GM12878 (cell line): ENCODE measurements at regions not wholly inside any gene's neighbourhood (a gene's known extent, or its start where the extent isn't known, plus 50 kb on each side); places are given as distances from the start of the nearest gene placed in this dataset.
A peak's percentile ranks its signal among the peaks of the same experiment; 100 is the strongest.

Experiments
- CBX5 ChIP-seq: sonication (generic); IDR thresholded peaks from 2 replicates; pipeline ENCODE4 v1.6.1; 2016; ENCODE audit warnings: low read depth, moderate library complexity, mild to moderate bottlenecking, inconsistent platforms
- CEBPZ ChIP-seq: fragments of 150-350 bp; IDR thresholded peaks from 2 replicates; pipeline ENCODE4 v1.6.1; 2016; ENCODE audit warnings: low read depth, low read length
- CUX1 ChIP-seq: IDR thresholded peaks from 2 replicates; pipeline ENCODE4 v1.6.1; 2012; ENCODE audit warnings: improper control_type of control experiment, low read depth, low read length; ENCODE audit not compliant: insufficient replicate concordance
- EGR1 ChIP-seq, 2 experiments: IDR thresholded peaks; 1 replicate in 1 of 2; 2 replicates in 1 of 2; pipeline ENCODE4 v1.6.1; 2011 to 2012; ENCODE audit warnings: low read depth in 2 of 2, low read length in 2 of 2, borderline replicate concordance in 1 of 2, mild to moderate bottlenecking in 1 of 2, moderate library complexity in 1 of 2
- FOXM1 ChIP-seq: IDR thresholded peaks from 2 replicates; pipeline ENCODE4 v1.6.1; 2012; ENCODE audit warnings: low read depth, mild to moderate bottlenecking, inconsistent platforms, low read length, moderate library complexity
- IKZF2 ChIP-seq, 2 experiments: fragments of 450-650 bp; IDR thresholded peaks; 2 replicates each; pipeline ENCODE4 v1.6.1; 2017; ENCODE audit warnings: mild to moderate bottlenecking in 2 of 2, moderate library complexity in 2 of 2
- NFYB ChIP-seq: IDR thresholded peaks from 2 replicates; pipeline ENCODE4 v1.6.1; 2011; ENCODE audit warnings: low read depth, mild to moderate bottlenecking, low read length, improper control_type of control experiment, moderate library complexity; ENCODE audit not compliant: insufficient read depth
- PML ChIP-seq: IDR thresholded peaks from 2 replicates; pipeline ENCODE4 v1.6.1; 2012; ENCODE audit warnings: low read length, inconsistent platforms
- SIX5 ChIP-seq: IDR thresholded peaks from 2 replicates; pipeline ENCODE4 v1.6.1; 2011; ENCODE audit warnings: mild to moderate bottlenecking, low read depth, low read length, moderate library complexity; ENCODE audit not compliant: severe bottlenecking
- SMAD5 ChIP-seq: IDR thresholded peaks from 2 replicates; pipeline ENCODE4 v1.6.1; 2016; ENCODE audit warnings: antibody characterized with exemption, low read depth
- TARDBP ChIP-seq: IDR thresholded peaks from 2 replicates; pipeline ENCODE4 v1.6.1; 2016; ENCODE audit warnings: borderline replicate concordance
- ZNF217 ChIP-seq: fragments of 450-650 bp; IDR thresholded peaks from 2 replicates; pipeline ENCODE4 v1.6.1; 2017; ENCODE audit warnings: antibody characterized with exemption, mild to moderate bottlenecking
- TF ChIP-seq, protein P1 (sequence below): fragments of 450-650 bp; IDR thresholded peaks from 2 replicates; pipeline ENCODE4 v1.6.1; 2017; ENCODE audit warnings: mild to moderate bottlenecking, moderate library complexity
- TF ChIP-seq, protein P2 (sequence below): fragments of 450-650 bp; conservative IDR thresholded peaks from 2 replicates; pipeline ENCODE4 v1.6.1; 2017; ENCODE audit warnings: mild to moderate bottlenecking, moderate library complexity

DNA sequence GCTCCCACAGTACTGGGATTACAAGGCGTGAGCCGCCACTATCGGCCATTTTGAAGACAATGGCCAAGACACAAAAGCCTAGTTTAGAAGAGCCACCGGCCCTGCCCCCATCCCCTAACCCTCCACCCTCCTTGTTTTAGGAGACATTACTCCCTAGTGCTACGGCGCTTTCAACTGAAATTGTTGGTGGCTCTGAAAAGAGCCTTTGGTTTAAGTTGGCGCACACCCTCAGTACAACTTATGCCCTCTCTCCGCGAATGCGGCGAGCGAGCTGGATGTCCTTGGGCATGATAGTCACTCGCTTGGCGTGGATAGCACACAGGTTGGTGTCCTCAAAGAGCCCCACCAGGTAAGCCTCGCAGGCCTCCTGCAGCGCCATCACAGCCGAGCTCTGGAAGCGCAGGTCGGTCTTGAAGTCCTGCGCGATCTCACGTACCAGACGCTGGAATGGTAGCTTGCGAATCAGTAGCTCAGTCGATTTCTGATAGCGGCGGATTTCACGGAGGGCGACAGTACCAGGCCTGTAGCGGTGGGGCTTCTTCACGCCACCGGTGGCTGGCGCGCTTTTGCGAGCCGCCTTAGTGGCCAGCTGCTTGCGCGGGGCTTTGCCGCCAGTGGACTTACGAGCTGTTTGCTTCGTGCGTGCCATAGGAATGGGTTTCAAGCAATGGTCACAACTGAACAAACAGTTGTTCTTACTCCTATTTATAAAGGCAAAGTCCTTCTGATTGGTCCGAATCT lies 114.9 kb upstream of the BTN3A2 start (continued):
- TF ChIP-seq CEBPZ = no peak
- peak; percentile 56; the same call in 1 of the 2 replicates for TF ChIP-seq TARDBP
- peak; percentile 57; the same call in 1 of the 2 replicates for TF ChIP-seq FOXM1
- peak; percentile 40 to 43; a peak in 2 of 3 replicates for TF ChIP-seq EGR1 (IDR thresholded peaks at IDR 0.05; ENCODE audit: borderline replicate concordance in 1 of 2, low read depth in 2 of 2, low read length in 2 of 2)
- TF ChIP-seq, protein P1, sequence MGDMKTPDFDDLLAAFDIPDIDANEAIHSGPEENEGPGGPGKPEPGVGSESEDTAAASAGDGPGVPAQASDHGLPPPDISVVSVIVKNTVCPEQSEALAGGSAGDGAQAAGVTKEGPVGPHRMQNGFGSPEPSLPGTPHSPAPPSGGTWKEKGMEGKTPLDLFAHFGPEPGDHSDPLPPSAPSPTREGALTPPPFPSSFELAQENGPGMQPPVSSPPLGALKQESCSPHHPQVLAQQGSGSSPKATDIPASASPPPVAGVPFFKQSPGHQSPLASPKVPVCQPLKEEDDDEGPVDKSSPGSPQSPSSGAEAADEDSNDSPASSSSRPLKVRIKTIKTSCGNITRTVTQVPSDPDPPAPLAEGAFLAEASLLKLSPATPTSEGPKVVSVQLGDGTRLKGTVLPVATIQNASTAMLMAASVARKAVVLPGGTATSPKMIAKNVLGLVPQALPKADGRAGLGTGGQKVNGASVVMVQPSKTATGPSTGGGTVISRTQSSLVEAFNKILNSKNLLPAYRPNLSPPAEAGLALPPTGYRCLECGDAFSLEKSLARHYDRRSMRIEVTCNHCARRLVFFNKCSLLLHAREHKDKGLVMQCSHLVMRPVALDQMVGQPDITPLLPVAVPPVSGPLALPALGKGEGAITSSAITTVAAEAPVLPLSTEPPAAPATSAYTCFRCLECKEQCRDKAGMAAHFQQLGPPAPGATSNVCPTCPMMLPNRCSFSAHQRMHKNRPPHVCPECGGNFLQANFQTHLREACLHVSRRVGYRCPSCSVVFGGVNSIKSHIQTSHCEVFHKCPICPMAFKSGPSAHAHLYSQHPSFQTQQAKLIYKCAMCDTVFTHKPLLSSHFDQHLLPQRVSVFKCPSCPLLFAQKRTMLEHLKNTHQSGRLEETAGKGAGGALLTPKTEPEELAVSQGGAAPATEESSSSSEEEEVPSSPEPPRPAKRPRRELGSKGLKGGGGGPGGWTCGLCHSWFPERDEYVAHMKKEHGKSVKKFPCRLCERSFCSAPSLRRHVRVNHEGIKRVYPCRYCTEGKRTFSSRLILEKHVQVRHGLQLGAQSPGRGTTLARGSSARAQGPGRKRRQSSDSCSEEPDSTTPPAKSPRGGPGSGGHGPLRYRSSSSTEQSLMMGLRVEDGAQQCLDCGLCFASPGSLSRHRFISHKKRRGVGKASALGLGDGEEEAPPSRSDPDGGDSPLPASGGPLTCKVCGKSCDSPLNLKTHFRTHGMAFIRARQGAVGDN = peak; percentile 29
- TF ChIP-seq NFYB = no peak
- no peak for TF ChIP-seq CUX1
- peak; percentile 95 for TF ChIP-seq PML
- TF ChIP-seq SIX5 = no peak
- TF ChIP-seq ZNF217 = no peak
- TF ChIP-seq IKZF2 (IDR thresholded peaks at IDR 0.05) = peak; percentile 5 to 58; a peak in 1 of 4 replicates
- TF ChIP-seq, protein P2, sequence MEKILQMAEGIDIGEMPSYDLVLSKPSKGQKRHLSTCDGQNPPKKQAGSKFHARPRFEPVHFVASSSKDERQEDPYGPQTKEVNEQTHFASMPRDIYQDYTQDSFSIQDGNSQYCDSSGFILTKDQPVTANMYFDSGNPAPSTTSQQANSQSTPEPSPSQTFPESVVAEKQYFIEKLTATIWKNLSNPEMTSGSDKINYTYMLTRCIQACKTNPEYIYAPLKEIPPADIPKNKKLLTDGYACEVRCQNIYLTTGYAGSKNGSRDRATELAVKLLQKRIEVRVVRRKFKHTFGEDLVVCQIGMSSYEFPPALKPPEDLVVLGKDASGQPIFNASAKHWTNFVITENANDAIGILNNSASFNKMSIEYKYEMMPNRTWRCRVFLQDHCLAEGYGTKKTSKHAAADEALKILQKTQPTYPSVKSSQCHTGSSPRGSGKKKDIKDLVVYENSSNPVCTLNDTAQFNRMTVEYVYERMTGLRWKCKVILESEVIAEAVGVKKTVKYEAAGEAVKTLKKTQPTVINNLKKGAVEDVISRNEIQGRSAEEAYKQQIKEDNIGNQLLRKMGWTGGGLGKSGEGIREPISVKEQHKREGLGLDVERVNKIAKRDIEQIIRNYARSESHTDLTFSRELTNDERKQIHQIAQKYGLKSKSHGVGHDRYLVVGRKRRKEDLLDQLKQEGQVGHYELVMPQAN = no peak
- peak; percentile 99; the same call in 1 of the 2 replicates for TF ChIP-seq SMAD5
- peak; percentile 29; the same call in 1 of the 2 replicates for TF ChIP-seq CBX5
